Activated CD4-positive, alpha-beta memory T cell treated with anti-CD3 and anti-CD28 coated beads for 36 hours (primary cell): ENCODE measurements at regions not wholly inside any gene's neighbourhood (a gene's known extent, or its start where the extent isn't known, plus 50 kb on each side); places are given as distances from the start of the nearest gene placed in this dataset.

Source experiments
- CTCF ChIA-PET: fragments of 350-600 bp; sonication (Branson Sonifier 250); formaldehyde crosslinking; loops from one replicate; lab custom pipeline; 2021; ENCODE audit warnings: antibody characterized with exemption, inconsistent platforms; lab: Charles Lee
- POLR2A ChIA-PET: fragments of 350-600 bp; sonication (Branson Sonifier 250); formaldehyde crosslinking; loops from one replicate; lab custom pipeline; 2021; ENCODE audit warnings: antibody characterized with exemption; lab: Charles Lee
- DNase-seq: peaks from one replicate; pipeline ENCODE4 v3.0.0-alpha.2; 2020
- H3K27ac Mint-ChIP-seq: one replicate; pipeline ENCODE4 v1.8.0; 2021; ENCODE audit warnings: mixed read lengths
- H3K27me3 Mint-ChIP-seq: one replicate; pipeline ENCODE4 v1.8.0; 2021; ENCODE audit warnings: mixed read lengths
- H3K36me3 Mint-ChIP-seq: one replicate; pipeline ENCODE4 v1.8.0; 2021; ENCODE audit warnings: mixed read lengths
- H3K4me1 Mint-ChIP-seq: one replicate; pipeline ENCODE4 v1.8.0; 2021; ENCODE audit warnings: low read depth, mixed read lengths
- H3K4me3 Mint-ChIP-seq: one replicate; pipeline ENCODE4 v1.8.0; 2021; ENCODE audit warnings: mild to moderate bottlenecking, mixed read lengths
- H3K9me3 Mint-ChIP-seq: one replicate; pipeline ENCODE4 v1.8.0; 2021; ENCODE audit warnings: mixed read lengths
- intact Hi-C: fragments of 100-400 bp; cut with micrococcal nuclease; formaldehyde crosslinking; loops from one replicate; pipeline ENCODE4 v1.15.1; 2023

- intact Hi-C loops, result no loop called here
- H3K27me3 Mint-ChIP-seq, result peaks cover 7% of the 10 kb centered on the region
- peaks cover 16% of the 10 kb centered on the region for H3K9me3 Mint-ChIP-seq
- ChIA-PET POLR2A (no interaction called here), CTCF (no interaction called here)
- DNase-seq, result no peak
- H3K4me3 Mint-ChIP-seq, result no peak overlapping the region
- no peaks in the 10 kb centered on the region for H3K4me1 Mint-ChIP-seq
- no peaks in the 10 kb centered on the region for H3K36me3 Mint-ChIP-seq
- no peak overlapping the region for H3K27ac Mint-ChIP-seq
Observed at GRCh38 chr4:3668825-3669552, 97.2 kb upstream of the ADRA2C start.

- Mint-ChIP-seq H3K4me3 (no peak overlapping the region), H3K36me3 (no peaks in the 10 kb centered on the region), H3K27me3 (peaks cover 6% of the 10 kb centered on the region), H3K4me1 (no peaks in the 10 kb centered on the region), H3K9me3 (peaks cover 6% of the 10 kb centered on the region), H3K27ac (no peak overlapping the region)
- intact Hi-C loops, result no loop called here
- ChIA-PET POLR2A (no interaction called here), CTCF (no interaction called here)
- no peak for DNase-seq
Observed at GRCh38 chr4:3667258-3667657, 98.9 kb upstream of the ADRA2C start.

- no peak overlapping the region for H3K27ac Mint-ChIP-seq
- ChIA-PET POLR2A (no interaction called here), CTCF (no interaction called here)
- peaks cover 6% of the 10 kb centered on the region for H3K27me3 Mint-ChIP-seq
- no peaks in the 10 kb centered on the region for H3K36me3 Mint-ChIP-seq
- H3K9me3 Mint-ChIP-seq, result peaks cover 6% of the 10 kb centered on the region
- DNase-seq, result no peak
- no peaks in the 10 kb centered on the region for H3K4me1 Mint-ChIP-seq
- intact Hi-C loops, result no loop called here
- H3K4me3 Mint-ChIP-seq, result no peak overlapping the region
Observed at GRCh38 chr4:3666263-3666662, 99.9 kb upstream of the ADRA2C start.

- peaks cover 9% of the 10 kb centered on the region for H3K27me3 Mint-ChIP-seq
- no peaks in the 10 kb centered on the region for H3K4me1 Mint-ChIP-seq
- no peaks in the 10 kb centered on the region for H3K36me3 Mint-ChIP-seq
- no peak overlapping the region for H3K27ac Mint-ChIP-seq
- no peak for DNase-seq
- POLR2A ChIA-PET, result no interaction called here
- intact Hi-C loops, result no loop called here
- CTCF ChIA-PET, result no interaction called here
- no peak overlapping the region for H3K4me3 Mint-ChIP-seq
- H3K9me3 Mint-ChIP-seq, result peaks cover 6% of the 10 kb centered on the region
Observed at GRCh38 chr4:3665360-3665891, 100.8 kb upstream of the ADRA2C start.

GRCh38 chr4:3663791-3664190 is 102.4 kb upstream of the ADRA2C start:
- Mint-ChIP-seq H3K36me3 (no peaks in the 10 kb centered on the region), H3K9me3 (peaks cover 6% of the 10 kb centered on the region), H3K4me1 (no peaks in the 10 kb centered on the region), H3K4me3 (no peak overlapping the region), H3K27me3 (peaks cover 13% of the 10 kb centered on the region), H3K27ac (no peak overlapping the region)
- intact Hi-C loops, result no loop called here
- POLR2A ChIA-PET, result no interaction called here
- CTCF ChIA-PET, result no interaction called here
- DNase-seq, result no peak

GRCh38 chr4:3662516-3662915 is 103.7 kb upstream of the ADRA2C start:
- no peak for DNase-seq
- intact Hi-C loops, result no loop called here
- POLR2A ChIA-PET, result no interaction called here
- CTCF ChIA-PET, result no interaction called here
- no peaks in the 10 kb centered on the region for H3K36me3 Mint-ChIP-seq
- no peak overlapping the region for H3K4me3 Mint-ChIP-seq
- peaks cover 5% of the 10 kb centered on the region for H3K9me3 Mint-ChIP-seq
- H3K27ac Mint-ChIP-seq, result no peak overlapping the region
- H3K4me1 Mint-ChIP-seq, result no peaks in the 10 kb centered on the region
- H3K27me3 Mint-ChIP-seq, result peaks cover 13% of the 10 kb centered on the region

GRCh38 chr4:3661989-3662388 is 104.2 kb upstream of the ADRA2C start:
- DNase-seq, result no peak
- Mint-ChIP-seq H3K27ac (no peak overlapping the region), H3K9me3 (peaks cover under 1% of the 10 kb centered on the region), H3K27me3 (peaks cover 12% of the 10 kb centered on the region), H3K4me3 (no peak overlapping the region), H3K4me1 (no peaks in the 10 kb centered on the region), H3K36me3 (no peaks in the 10 kb centered on the region)
- intact Hi-C loops, result no loop called here
- CTCF ChIA-PET, result no interaction called here
- POLR2A ChIA-PET, result no interaction called here

- no peak overlapping the region for H3K27ac Mint-ChIP-seq
- no peak overlapping the region for H3K4me3 Mint-ChIP-seq
- H3K27me3 Mint-ChIP-seq, result peaks cover 21% of the 10 kb centered on the region
- no peaks in the 10 kb centered on the region for H3K36me3 Mint-ChIP-seq
- no peak for DNase-seq
- intact Hi-C loops, result no loop called here
- POLR2A ChIA-PET, result no interaction called here
- no peaks in the 10 kb centered on the region for H3K9me3 Mint-ChIP-seq
- H3K4me1 Mint-ChIP-seq, result no peaks in the 10 kb centered on the region
- CTCF ChIA-PET, result interaction anchor here (0.6 kb wide), 1 partner anchor 554 kb away, joined by 3 read pairs; no protein-coding TSS in a partner anchor
Observed at GRCh38 chr4:3660928-3661515, 105.2 kb upstream of the ADRA2C start.

GRCh38 chr4:3660086-3660927 is 105.9 kb upstream of the ADRA2C start:
- POLR2A ChIA-PET, result no interaction called here
- Mint-ChIP-seq H3K27me3 (peaks cover 18% of the 10 kb centered on the region), H3K36me3 (no peaks in the 10 kb centered on the region), H3K27ac (no peak overlapping the region), H3K4me3 (no peak overlapping the region), H3K9me3 (no peaks in the 10 kb centered on the region), H3K4me1 (no peaks in the 10 kb centered on the region)
- no peak for DNase-seq
- CTCF ChIA-PET, result no interaction called here
- intact Hi-C loops, result no loop called here

GRCh38 chr4:3659131-3659530 is 107.1 kb upstream of the ADRA2C start:
- no peaks in the 10 kb centered on the region for H3K36me3 Mint-ChIP-seq
- H3K27ac Mint-ChIP-seq, result no peak overlapping the region
- H3K9me3 Mint-ChIP-seq, result no peaks in the 10 kb centered on the region
- peaks cover 18% of the 10 kb centered on the region for H3K27me3 Mint-ChIP-seq
- H3K4me3 Mint-ChIP-seq, result no peak overlapping the region
- ChIA-PET POLR2A (no interaction called here), CTCF (no interaction called here)
- intact Hi-C loops, result no loop called here
- no peak for DNase-seq
- no peaks in the 10 kb centered on the region for H3K4me1 Mint-ChIP-seq

- H3K9me3 Mint-ChIP-seq, result no peaks in the 10 kb centered on the region
- no peak overlapping the region for H3K27ac Mint-ChIP-seq
- CTCF ChIA-PET, result no interaction called here
Observed at GRCh38 chr4:3658530-3658913, 107.7 kb upstream of the ADRA2C start.

GRCh38 chr4:3657902-3658529 is 108.2 kb upstream of the ADRA2C start:
- no peak for DNase-seq
- Mint-ChIP-seq H3K27ac (no peak overlapping the region), H3K36me3 (no peaks in the 10 kb centered on the region), H3K4me3 (no peak overlapping the region), H3K4me1 (no peaks in the 10 kb centered on the region), H3K9me3 (no peaks in the 10 kb centered on the region), H3K27me3 (peaks cover 21% of the 10 kb centered on the region)
- POLR2A ChIA-PET, result no interaction called here
- intact Hi-C loops, result no loop called here
- CTCF ChIA-PET, result no interaction called here

More at GRCh38 chr4:3658530-3658913, 107.7 kb upstream of the ADRA2C start:
- H3K4me1 Mint-ChIP-seq, result no peaks in the 10 kb centered on the region
- POLR2A ChIA-PET, result no interaction called here
- DNase-seq, result no peak
- no peak overlapping the region for H3K4me3 Mint-ChIP-seq
- H3K36me3 Mint-ChIP-seq, result no peaks in the 10 kb centered on the region
- intact Hi-C loops, result no loop called here
- H3K27me3 Mint-ChIP-seq, result peaks cover 21% of the 10 kb centered on the region
